SKM-1 treated with dmso at 0.1 percent for 144 hours (cell line): ENCODE measurements at regions not wholly inside any gene's neighbourhood (a gene's known extent, or its start where the extent isn't known, plus 50 kb on each side); places are given as distances from the start of the nearest gene placed in this dataset.
"Not testable (repeated sequence)": the region's sequence is repeated elsewhere in the genome, so short reads cannot be mapped to it uniquely, and the experiment has no call there.

Experiments
- DNase-seq: peaks from one replicate; lab custom pipeline; 2025; ENCODE audit not compliant: unreplicated experiment; lab: John Stamatoyannopoulos, UW

DNA sequence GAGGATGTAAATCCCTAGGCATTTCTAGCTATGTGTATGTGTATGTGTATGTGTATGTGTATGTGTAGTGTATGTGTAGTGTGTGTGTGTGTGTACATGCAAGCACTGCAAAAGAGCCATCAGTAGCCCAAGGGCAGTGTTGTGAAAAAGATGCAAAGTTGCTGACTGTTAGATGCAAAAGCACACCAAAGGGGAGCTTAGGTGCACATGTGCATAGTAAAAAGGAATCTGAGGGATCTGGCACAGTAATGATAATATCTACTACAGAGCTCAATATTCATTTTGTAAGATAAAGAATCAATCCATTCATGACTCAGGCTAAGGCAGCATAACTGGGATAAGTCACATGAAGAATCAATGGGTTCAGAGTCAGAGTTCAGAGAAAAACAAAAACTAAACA is 80.2 kb downstream of the TMEM47 start:
- DNase-seq: no peak

DNA sequence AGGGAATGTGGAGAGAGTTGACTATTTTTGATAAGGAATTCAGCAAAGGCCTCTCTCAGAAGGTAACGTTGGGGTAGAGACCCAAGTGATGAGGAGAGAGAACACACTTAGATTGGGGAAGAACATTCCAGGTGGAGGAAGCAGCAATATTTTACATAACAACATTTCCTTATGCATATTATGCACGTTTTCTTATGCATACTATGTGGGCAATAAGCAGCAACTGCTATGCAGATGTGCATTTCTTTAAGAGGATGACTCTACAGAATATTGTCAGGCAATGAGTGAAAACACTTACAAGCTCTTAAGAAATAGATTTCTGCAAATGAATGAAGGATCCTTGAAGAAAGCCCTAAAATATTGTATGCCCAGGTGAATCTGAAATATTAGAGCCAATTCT is 91.1 kb downstream of the TMEM47 start:
- DNase-seq: no peak

DNA sequence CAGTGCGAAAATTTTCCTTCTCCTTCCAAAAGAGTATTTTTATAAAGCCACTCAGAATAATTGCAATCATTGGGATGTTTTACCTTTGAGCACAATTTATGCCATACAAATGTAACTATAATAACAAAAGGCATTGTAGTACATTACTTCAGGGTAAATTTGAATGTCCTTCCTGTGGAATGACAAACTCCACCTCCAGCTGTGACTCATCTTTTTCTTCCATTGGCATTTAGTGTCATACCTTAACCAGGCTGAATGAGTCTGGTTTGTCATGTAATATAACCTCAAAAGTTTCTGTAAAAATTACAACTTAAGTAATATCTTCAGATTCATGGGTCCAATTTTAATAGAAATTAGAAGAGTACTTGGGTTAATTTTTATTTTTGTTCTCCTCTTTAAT is 93.3 kb downstream of the TMEM47 start:
- no peak for DNase-seq

DNA sequence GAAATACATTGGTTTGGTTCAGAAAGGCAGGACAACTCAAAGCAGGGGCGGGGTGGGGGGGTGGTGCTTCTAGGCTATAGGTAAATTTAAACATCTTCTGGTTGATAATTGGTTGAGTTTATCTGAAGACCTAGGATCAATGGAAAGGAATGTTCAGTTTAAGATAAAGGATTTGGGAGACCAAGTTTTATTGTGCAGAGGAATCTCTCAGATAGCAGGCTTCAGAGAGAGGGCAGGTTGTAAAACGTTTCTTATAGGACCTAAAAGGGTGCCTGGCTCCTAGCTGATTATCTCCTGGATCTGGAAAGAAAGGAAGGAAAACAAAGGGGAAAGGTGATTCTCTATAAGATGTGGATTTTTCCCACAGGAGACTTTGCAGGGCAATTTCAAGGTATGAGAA is 94.0 kb downstream of the TMEM47 start:
- no peak for DNase-seq

DNA sequence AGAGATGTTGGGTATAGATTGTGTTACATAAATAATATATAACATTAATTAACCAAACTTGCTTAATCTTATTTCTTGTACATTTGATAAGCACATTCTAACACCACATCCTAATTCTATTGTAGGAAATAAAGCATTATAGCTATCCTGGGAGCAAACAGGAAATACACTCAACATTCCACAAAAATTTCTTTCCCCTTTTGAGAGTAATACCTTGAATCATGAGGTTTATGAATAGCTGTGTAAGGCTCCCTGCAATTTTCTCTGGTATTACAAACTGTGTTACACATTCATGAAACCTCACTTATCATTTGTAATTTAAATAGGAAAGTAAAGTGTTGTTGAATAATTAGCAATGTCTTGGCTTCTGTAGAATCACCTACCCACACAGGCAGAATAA is 95.1 kb downstream of the TMEM47 start:
- DNase-seq: no peak

DNA sequence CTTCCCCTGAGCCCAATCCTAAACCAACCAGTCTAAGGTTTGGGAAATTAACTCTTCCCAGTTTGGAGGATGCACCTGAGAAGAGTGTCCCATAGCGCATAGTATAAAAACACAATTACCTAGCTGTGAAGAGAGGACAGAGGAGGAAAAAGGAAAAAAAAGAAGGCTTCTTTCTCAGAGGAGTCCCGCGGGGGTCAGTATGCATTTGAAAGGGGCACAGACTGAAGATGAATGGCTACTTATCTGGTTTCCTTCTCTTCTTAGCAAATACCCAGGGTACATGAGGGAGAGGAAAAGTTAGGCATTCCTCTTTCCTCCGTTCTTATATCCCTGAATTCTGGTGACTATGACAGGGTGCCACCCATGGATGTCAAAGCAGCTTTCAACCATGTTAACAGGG is 96.9 kb downstream of the TMEM47 start:
- DNase-seq: no peak

DNA sequence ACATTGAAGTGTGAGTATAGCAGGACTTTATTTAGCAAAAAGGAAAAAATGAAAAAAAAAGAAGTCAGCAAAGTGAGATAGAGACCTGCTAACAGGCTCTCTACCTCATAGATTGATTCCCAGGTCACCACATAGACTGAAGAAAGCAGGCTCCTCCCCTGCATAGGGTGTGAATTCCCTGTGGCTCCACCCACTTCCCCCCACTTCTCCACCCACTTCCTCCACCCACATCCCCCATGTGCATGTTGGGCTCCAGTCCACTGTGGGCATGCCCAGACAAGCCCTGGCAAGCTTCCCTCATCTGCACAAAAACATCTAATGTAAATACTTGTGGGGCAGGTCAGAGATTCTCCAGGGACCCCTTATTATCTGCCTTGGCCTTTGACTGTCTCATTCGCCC is 97.8 kb downstream of the TMEM47 start:
- DNase-seq: no peak

DNA sequence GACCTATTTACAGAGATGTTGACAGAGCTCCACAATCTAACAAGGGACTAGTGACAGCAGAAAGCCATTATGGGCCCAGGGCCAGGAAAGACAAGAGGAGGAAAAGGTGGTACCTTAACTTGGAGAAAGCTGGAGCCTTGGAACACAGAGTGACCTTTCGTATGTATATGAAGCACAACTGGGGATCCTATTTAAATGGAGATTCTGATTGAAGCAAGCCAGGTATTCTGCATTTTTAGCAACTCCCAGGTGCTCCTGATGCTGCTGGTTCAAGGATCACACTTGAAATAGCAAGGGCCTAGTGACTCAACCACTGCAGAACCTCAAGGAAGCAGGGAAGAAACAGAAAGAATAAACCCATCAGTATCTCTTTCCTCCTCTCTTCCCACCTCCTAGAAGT is 99.4 kb downstream of the TMEM47 start:
- no peak for DNase-seq

DNA sequence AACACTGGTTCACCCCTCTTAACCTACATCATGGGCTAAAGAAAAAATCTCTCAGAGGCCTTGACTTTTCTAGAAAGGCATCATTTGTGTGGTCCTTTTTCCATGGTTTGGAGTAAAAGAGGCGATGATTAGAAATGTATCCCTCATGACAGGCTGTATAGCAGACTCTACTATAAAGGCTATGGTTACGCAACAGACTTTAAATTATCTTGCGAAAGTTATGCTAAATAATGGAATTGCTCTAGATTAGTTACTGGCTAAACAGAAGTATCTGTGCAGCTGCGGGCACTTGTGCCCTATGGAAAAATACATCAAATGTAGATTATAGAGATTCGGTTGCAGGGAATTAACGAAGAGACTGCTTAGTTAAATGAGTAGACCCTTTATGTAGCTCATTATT is 101.6 kb downstream of the TMEM47 start:
- no peak for DNase-seq

DNA sequence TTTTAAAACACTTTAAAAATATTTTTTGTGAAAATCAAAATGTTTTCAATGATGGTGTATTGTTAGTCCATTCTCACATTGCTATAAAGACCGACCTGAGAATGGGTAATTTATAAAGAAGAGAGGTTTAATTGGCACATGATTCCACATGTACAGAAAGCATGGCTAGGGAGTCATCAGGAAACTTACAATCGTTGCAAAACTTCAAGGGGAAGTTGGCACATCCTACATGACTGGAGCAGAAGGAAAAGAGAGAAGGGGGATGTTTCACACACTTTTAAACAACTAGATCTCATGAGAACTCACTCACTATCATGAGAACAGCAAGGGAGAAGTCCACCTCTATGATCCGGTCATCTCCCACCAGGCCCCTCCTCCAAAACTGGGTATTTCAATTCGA is 110.7 kb downstream of the TMEM47 start:
- peak; percentile 5 for DNase-seq

DNA sequence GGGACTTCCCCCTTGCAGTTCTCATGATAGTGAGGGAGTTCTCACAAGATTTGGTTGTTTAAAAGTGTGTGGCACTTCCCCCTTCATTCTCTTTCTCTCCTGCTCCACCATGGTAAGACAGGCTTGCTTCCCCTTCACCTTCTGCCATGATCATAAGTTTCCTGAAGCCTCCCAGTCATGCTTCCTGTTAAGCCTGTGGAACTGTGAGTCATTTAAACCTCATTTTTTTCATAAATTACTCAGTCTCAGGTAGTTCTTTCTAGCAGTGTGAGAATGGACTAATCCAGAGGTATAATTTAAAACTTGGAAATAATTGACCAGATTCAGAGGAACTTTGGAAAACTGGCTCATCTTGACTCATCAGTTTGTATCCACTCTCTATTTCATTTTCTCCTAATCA is 129.0 kb downstream of the TMEM47 start:
- DNase-seq: no peak

DNA sequence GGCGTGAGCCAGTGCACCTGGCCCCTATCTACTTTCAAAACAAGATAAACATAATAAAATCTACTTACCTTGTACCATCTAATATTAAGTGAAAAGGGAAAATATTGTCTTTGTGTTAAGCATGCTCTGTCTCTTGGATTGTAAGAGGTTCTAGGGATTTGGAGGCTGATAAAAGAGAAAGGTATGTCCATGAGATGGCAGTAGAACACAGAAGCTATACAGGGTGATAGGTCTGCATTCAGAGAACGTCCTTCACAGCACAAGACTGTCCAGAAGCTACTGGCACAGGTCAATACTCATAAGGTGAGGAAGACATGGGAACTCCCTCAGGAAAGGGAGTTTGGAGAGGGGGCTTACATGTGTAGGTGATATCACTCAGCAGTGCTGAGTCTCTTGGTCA is 135.5 kb downstream of the TMEM47 start:
- peak; percentile 1 for DNase-seq

DNA sequence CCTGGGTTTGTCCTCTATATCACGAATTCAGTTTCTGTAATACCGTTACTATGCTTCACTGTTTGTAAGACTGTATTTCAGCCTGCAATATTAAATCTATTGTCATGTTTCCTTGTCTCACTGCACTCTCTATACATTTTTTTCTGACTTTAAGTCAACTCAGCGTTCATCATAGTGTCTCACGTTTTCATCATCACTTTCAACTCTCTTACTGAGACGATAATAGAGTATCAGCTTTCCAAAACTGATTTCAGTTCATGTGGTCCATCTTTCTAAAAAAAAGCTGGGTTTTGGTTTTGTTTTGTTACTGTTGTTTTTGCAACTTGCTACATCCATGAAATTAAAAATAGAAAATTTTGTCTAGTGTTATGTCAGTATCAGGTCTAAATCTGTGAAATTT is 147.7 kb downstream of the TMEM47 start:
- no peak for DNase-seq

DNA sequence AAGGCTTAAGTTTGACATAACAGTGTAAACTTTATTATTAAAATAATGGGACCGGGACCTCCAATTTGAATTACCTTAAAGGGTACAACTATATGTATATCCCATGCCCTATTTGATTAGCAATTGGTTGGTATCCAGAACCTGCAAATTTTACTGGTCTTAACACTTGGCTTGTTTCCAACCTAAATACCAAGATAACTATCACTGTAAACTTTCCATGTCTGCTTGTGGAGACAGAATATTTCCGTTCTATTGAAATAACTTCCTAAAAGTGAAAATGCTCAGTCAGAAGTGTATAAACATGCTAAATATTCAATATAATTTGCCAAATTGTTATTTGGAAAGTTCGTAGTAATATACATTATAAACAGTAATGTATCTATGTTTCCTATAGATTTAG is 154.0 kb downstream of the TMEM47 start:
- DNase-seq: no peak

DNA sequence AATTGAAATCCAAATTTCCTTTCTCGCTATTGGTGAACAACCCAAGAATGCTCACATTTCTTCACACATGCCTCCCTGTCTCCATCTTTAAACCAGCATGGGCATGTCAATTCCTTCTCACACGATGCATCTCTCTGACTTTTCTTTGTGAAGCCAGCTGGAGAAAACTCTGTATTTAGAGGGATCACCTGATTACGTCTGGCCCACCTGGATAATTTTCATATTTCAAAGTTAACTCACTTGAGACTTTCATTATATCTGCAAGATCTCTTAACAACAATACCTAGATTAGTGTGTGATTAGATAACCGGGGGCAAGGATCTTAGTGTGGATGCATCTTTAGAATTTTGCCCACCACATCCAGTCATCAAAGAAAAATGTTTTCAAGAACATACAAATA is 164.0 kb downstream of the TMEM47 start:
- DNase-seq: no peak

DNA sequence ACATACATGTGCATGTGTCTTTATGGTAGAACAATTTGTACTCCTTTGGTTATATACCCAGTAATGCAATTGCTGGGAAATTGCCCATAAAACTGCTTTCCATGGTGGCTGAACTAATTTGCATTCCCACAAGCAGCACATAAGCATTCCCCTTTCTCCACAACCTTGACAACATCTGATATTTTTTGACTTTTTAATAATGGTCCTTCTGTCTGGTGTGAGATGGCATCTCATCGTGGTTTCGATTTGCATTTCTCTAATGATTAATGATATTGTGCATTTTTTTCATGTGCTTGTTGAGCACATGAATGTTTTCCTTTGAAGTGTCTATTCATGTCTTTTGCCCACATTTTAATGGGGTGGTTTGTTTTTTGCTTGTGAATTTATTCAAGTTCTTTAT is 166.0 kb downstream of the TMEM47 start:
- no peak for DNase-seq

DNA sequence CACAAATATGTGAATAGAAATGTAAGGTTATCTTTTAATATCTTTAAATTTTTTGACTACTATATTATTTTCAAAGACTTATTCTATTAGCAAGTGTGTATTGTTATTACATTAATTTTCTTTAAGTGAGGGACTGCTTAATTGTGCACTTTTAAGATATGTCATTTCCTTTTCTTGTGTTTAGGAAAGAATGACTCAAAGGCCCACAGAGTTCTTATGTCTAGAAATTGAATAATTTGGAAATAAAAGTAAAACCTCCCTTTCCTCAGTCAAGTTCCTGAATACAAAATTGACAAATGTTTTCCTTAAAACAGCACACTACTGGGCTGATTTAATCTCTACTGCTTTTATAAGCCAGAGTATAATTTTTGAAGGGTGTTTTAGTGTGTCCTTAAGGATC is 169.7 kb downstream of the TMEM47 start:
- DNase-seq: no peak

DNA sequence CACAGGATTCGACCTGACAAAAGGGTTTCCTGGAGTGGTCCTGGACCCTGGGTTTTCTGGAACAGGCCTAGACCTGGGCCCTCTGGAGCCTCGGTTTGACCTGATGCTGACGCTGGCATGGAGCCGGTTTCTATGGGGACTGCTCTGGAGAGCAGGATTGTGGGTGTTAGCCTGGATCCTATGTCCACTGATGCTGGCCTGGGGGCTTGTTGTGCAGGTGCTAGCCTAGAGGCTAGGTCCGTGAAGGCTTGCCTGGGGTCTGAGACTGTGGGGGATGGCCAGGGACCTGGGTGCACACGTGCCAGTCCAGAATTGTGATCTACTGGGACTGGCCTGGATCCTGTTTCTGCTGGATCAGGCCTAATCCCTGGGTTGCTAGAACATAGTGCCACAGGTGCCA is 173.1 kb downstream of the TMEM47 start:
- no peak for DNase-seq

DNA sequence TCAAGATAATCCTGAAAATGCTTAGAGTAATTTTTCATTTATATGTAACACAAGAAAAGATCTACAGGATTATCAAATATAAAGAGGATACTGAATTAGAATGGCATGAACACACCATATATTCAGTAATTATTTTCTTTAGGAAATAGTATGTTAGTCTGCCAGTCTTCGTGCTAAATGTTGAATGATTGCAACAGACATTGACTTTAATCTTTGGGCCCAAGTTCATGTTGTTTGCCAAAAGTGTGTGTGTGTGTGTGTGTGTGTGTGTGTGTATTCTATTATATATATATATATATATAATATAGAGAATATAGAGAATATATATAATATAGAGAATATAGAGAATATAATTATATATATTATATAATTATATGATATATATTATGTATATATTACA is 186.6 kb downstream of the TMEM47 start:
- no peak for DNase-seq

DNA sequence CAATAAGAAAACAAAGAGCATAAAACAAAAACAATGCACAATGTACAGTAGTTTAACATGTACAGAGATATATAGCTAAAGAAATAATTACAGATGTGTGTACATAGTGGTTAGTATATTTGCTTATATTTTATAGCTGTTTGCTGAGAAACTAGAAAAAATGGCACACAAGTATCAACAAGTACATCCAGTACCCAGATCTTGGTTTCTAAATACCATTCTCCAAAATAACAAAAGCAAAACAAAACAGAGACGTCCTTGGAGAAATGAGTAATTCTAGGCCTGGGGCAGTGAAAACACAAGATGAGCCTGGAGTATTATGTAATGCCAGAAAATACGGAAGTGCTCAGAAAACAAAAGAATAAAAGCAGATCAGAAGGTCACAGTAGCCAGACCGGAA is 189.6 kb downstream of the TMEM47 start:
- peak; percentile 34 for DNase-seq

DNA sequence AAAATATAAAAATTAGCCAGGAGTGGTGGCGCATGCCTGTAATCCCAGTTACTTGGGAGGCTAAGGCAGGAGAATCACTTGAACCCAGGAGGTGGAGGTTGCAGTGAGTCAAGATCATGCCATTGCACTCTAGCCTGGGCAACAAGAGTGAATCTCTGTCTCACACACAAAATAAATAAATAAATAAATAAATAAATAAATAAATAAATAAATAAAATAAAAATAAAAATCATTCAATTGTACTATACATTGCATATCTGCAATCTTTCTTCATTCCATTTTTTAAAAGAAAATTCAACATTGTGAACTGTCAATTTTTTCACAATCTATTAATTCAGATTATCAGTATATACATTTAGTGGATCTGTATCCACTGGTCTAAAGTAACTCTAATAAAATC is 193.9 kb downstream of the TMEM47 start:
- DNase-seq: not testable (repeated sequence)

DNA sequence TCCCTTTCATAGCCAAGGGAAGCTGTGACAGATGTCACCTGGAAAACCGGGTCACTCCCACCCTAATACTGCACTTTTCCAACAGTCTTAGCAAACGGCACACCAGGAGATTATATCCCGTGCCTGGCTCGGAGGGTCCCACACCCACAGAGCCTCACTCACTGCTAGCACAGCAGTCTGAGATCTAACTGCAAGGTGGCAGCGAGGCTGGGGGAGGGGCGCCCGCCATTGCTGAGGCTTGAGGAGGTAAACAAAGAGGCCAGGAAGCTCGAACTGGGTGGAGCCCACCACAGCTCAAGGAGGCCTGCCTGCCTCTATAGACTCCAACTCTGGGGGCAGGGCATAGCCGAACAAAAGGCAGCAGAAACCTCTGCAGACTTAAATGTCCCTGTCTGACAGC is 199.2 kb downstream of the TMEM47 start:
- not testable (repeated sequence) for DNase-seq

DNA sequence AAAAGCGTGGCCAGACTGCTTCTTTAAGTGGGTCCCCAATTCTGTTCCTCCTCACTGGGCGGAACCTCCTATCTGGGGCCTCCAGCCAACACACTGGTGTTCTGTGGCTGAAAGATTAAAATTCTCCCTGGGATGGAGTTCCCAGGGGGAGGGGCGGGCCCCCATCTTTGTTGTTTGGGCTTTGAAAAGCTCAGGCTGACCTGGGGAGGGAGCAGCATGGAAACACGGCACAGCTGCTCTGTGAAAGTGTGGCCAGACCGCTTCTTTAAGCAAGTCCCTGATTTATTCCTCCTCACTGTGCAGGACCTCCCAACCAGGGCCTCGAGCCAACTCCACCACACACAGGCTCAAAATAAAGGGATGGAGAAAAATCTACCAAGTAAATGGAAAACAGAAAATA is 219.5 kb downstream of the TMEM47 start:
- DNase-seq: no peak

DNA sequence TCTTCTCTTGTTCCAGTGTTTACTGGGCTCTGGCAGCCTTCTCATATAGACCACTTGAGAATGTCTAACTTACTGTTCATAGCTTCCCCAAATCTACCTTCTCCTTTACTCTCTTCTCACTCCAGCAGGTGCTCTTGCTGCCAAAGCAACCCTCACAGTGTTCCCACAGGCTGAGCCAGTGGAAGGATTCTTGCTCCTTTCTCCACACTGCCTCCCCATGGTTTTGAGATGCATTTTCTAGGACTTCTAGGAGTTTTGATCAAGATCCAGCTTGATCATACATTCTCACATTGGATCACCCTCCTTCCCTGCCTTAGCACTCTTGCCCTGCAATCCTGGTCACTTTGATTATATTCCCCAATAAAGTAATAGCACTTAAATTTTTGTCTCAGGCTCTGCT is 230.8 kb downstream of the TMEM47 start:
- DNase-seq: no peak
